Prostate gland (tissue), 2 donors: ENCODE measurements at regions not wholly inside any gene's neighbourhood (a gene's known extent, or its start where the extent isn't known, plus 50 kb on each side); places are given as distances from the start of the nearest gene placed in this dataset.

Experiments
- CTCF ChIP-seq, 4 experiments: fragments of 200-600 bp in 2 of 4; fragments of 450-650 bp in 2 of 4; sonication (generic) in 2 of 4; IDR thresholded peaks; 1 replicate in 3 of 4; 2 replicates in 1 of 4; pipeline ENCODE4 v1.5.1; 2016 to 2019; ENCODE audit warnings: antibody characterized with exemption in 4 of 4, mild to moderate bottlenecking in 2 of 4, moderate library complexity in 2 of 4
- POLR2A ChIP-seq: fragments of 450-650 bp; IDR thresholded peaks from one replicate; pipeline ENCODE4 v1.6.1; 2016; ENCODE audit warnings: antibody characterized with exemption, mild to moderate bottlenecking
- POLR2AphosphoS5 ChIP-seq: sonication (generic); formaldehyde crosslinking; IDR thresholded peaks from one replicate; pipeline ENCODE4 v1.6.1; 2017; ENCODE audit warnings: antibody characterized with exemption

DNA sequence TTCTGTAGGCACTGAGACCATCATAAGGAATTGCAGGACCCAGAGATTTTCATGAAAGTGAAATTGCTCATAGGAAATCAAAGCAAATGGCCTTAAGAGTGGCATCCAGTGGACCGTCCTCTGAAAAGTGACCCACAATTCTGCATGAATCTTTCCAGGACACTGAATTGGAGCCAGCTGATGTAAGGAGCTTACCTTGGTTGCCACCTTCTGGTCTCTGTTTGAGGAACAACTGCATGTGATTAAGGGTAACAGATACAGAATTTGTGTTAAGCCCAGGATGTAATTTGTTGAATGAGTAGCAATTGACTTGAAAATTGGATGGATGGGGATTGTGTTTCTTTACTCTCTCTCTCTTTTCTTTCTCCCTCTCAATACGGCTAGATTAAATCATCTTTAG is 49.9 kb upstream of the GAS1 start:
- TF ChIP-seq CTCF (IDR thresholded peaks at IDR 0.05): peak in 2 of 4 experiments; percentile 4 to 27
- TF ChIP-seq POLR2AphosphoS5: no peak
- no peak for TF ChIP-seq POLR2A
